Large intestine (tissue), 3 donors: ENCODE measurements at regions not wholly inside any gene's neighbourhood (a gene's known extent, or its start where the extent isn't known, plus 50 kb on each side); places are given as distances from the start of the nearest gene placed in this dataset.
A peak's percentile ranks its signal among the peaks of the same experiment; 100 is the strongest.

ENCODE experiments used
- DNase-seq, 2 donors: peaks; one replicate each; pipeline versions ENCODE4 v3.0.0 to v3.0.0-alpha.2; 2013
- H3K27ac ChIP-seq: one replicate; pipeline ENCODE4 v1.5.1; 2013; ENCODE audit warnings: low read length
- H3K27me3 ChIP-seq: 2 replicates; pipeline ENCODE4 v1.6.1; 2013; ENCODE audit warnings: low read length; ENCODE audit not compliant: control insufficient read depth, insufficient read depth
- H3K36me3 ChIP-seq: 2 replicates; pipeline ENCODE4 v1.6.1; 2013; ENCODE audit warnings: low read length; ENCODE audit not compliant: control insufficient read depth, insufficient read depth
- H3K4me1 ChIP-seq: one replicate; pipeline ENCODE4 v1.6.1; 2013; ENCODE audit warnings: low read length; ENCODE audit not compliant: control insufficient read depth, insufficient read depth
- H3K4me3 ChIP-seq: one replicate; pipeline ENCODE4 v1.5.1; 2013; ENCODE audit warnings: low read length
- H3K9me3 ChIP-seq: one replicate; pipeline ENCODE4 v1.6.1; 2013; ENCODE audit warnings: mild to moderate bottlenecking, low read depth, low read length, moderate library complexity; ENCODE audit not compliant: control insufficient read depth
- whole genome bisulfite sequencing: methylation state at CpG from one replicate; pipeline ENCODE4 v1.1.5; 2013; ENCODE audit warnings: low lambda C conversion rate; ENCODE audit not compliant: insufficient coverage; 5-methylcytosine and 5-hydroxymethylcytosine counted together

GRCh38 chr13:40432018-40432978 is 234.1 kb downstream of the FOXO1 start:
- Histone ChIP-seq H3K4me1 (no peaks in the 10 kb centered on the region), H3K9me3 (no peaks in the 10 kb centered on the region), H3K4me3 (no peak overlapping the region), H3K36me3 (no peaks in the 10 kb centered on the region), H3K27ac (no peak overlapping the region), H3K27me3 (no peaks in the 10 kb centered on the region)
- no peak for DNase-seq
- WGBS: no CpG with 5 or more reads among the region's 5 CpGs

DNA sequence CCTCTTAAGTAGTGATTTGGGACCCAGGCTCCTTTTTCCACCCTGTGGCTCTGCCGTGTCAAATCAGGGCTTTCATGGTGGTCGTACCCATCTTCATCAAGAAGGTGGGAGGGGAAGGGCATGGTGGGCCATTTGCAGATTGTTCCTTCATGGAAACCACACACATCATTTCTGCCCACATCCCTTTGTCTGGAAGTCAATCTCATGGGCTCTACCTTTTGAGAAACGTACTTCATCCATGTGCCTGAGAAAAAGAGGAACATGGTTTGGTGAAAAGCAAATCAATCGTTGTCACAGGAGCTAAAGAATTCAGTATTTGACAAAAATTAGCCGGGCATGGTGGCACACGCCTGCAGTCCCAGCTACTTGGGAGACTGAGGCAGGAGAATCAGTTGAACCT is 233.4 kb downstream of the FOXO1 start:
- Histone ChIP-seq H3K4me3 (no peak overlapping the region), H3K4me1 (no peaks in the 10 kb centered on the region), H3K27me3 (no peaks in the 10 kb centered on the region), H3K9me3 (no peaks in the 10 kb centered on the region), H3K36me3 (no peaks in the 10 kb centered on the region), H3K27ac (no peak overlapping the region)
- no CpG with 5 or more reads among the region's 6 CpGs for WGBS
- no peak for DNase-seq

GRCh38 chr13:40433577-40433976 is 232.9 kb downstream of the FOXO1 start:
- no CpG with 5 or more reads among the region's 4 CpGs for WGBS
- Histone ChIP-seq H3K27me3 (no peaks in the 10 kb centered on the region), H3K4me1 (no peaks in the 10 kb centered on the region), H3K4me3 (no peak overlapping the region), H3K27ac (no peak overlapping the region), H3K9me3 (no peaks in the 10 kb centered on the region), H3K36me3 (no peaks in the 10 kb centered on the region)
- no peak for DNase-seq

GRCh38 chr13:40434516-40435397 is 231.7 kb downstream of the FOXO1 start:
- 80% methylated on average over 2 of the region's 4 CpGs for WGBS

DNA sequence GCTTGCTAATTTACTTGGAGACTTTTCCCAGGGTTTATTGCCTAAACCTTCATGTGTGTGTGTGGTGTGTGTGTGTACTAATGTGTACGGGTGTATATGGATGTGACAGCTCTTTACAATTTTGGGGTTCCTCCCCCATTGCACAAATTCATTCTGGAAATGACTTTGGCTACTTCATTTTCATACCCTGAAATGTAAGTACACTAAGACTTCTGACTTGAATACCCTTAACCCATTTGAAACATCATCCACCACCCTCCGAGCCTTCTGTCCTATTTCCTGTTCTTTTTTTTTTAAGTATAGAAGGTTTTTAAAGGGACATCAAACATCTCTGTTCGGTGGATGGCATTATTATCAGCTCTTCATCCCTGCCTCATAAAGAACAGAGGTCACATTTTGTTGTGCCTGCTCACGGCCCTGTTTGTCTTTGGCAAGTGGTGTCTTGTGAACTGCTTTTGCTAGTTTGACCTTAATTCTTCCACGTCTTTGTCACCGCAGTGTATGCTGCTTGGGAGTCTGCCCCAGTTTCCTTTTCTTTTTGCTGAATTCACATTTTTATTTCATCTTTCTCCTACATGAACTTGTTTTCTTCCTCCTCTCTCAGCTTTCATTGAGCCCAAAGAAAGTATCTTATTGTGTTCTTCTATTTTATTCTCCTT is 228.3 kb downstream of the FOXO1 start:
- no peak for DNase-seq
- no peak overlapping the region for H3K27ac ChIP-seq

More at GRCh38 chr13:40434516-40435397, 231.7 kb downstream of the FOXO1 start:
- no peaks in the 10 kb centered on the region for H3K4me1 ChIP-seq
- H3K27ac ChIP-seq: no peak overlapping the region
- no peaks in the 10 kb centered on the region for H3K27me3 ChIP-seq
- H3K36me3 ChIP-seq: no peaks in the 10 kb centered on the region
- no peak overlapping the region for H3K4me3 ChIP-seq
- H3K9me3 ChIP-seq: no peaks in the 10 kb centered on the region
- DNase-seq: peak; percentile 12 to 18

GRCh38 chr13:40438999-40439797 is 227.2 kb downstream of the FOXO1 start:
- WGBS: 100% methylated on average over 2 of the region's 12 CpGs
- no peak overlapping the region for H3K4me3 ChIP-seq
- DNase-seq: no peak

More for the DNA sequence above, 228.3 kb downstream of the FOXO1 start:
- WGBS: 83% methylated on average over 3 of the region's 6 CpGs
- Histone ChIP-seq H3K4me3 (no peak overlapping the region), H3K36me3 (no peaks in the 10 kb centered on the region), H3K9me3 (no peaks in the 10 kb centered on the region), H3K27me3 (no peaks in the 10 kb centered on the region), H3K4me1 (no peaks in the 10 kb centered on the region)

DNA sequence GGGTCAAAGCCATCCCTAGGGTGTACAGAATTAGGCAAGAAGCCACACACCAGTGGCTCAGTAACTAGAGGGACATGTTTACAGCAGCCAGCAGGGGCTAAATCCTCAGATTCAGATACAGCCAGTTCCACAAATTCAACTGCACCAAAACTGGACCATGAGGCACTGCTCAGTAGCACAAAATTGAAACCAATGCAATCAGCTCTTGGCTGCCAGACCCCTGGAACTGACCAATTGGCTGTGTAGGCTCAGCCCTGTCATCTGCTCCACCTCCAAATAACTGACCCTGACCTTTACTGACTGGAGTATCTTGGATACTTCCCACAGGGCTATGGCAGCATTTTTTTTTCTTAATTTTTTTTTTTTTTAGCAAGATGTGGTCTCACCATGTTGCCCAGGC is 226.5 kb downstream of the FOXO1 start:
- no peaks in the 10 kb centered on the region for H3K9me3 ChIP-seq
- H3K4me1 ChIP-seq: no peaks in the 10 kb centered on the region
- no peak overlapping the region for H3K4me3 ChIP-seq
- no peak for DNase-seq
- H3K27ac ChIP-seq: no peak overlapping the region
- H3K27me3 ChIP-seq: no peaks in the 10 kb centered on the region
- no peaks in the 10 kb centered on the region for H3K36me3 ChIP-seq

More at GRCh38 chr13:40438999-40439797, 227.2 kb downstream of the FOXO1 start:
- H3K9me3 ChIP-seq: no peaks in the 10 kb centered on the region
- H3K36me3 ChIP-seq: no peaks in the 10 kb centered on the region
- no peaks in the 10 kb centered on the region for H3K27me3 ChIP-seq
- H3K4me1 ChIP-seq: no peaks in the 10 kb centered on the region
- H3K27ac ChIP-seq: no peak overlapping the region

- no peak overlapping the region for H3K4me3 ChIP-seq
- WGBS: 60% methylated on average over 1 of the region's 9 CpGs
- no peaks in the 10 kb centered on the region for H3K4me1 ChIP-seq
- no peaks in the 10 kb centered on the region for H3K36me3 ChIP-seq
- DNase-seq: no peak
- no peak overlapping the region for H3K27ac ChIP-seq
- peaks cover 3% of the 10 kb centered on the region for H3K9me3 ChIP-seq
- H3K27me3 ChIP-seq: no peaks in the 10 kb centered on the region
Measured at GRCh38 chr13:40440990-40441820, 225.2 kb downstream of the FOXO1 start.

GRCh38 chr13:40442231-40442630 is 224.2 kb downstream of the FOXO1 start:
- H3K4me1 ChIP-seq: no peaks in the 10 kb centered on the region
- H3K36me3 ChIP-seq: no peaks in the 10 kb centered on the region
- WGBS: no CpG with 5 or more reads among the region's 5 CpGs
- no peak overlapping the region for H3K27ac ChIP-seq
- no peaks in the 10 kb centered on the region for H3K27me3 ChIP-seq
- peaks cover 3% of the 10 kb centered on the region for H3K9me3 ChIP-seq
- H3K4me3 ChIP-seq: no peak overlapping the region
- DNase-seq: no peak
